HepG2 (cell line): ENCODE measurements at regions not wholly inside any gene's neighbourhood (a gene's known extent, or its start where the extent isn't known, plus 50 kb on each side); places are given as distances from the start of the nearest gene placed in this dataset.

Experiments
- ATAC-seq: fragments of 200-7000 bp; cut with Tn5 transposase; 3 replicates; pipeline ENCODE4 v1.9.1; 2020; ENCODE audit warnings: mild to moderate bottlenecking, moderate library complexity
- BruUV-seq: library from RNA; stranded (reverse); fragments of 400-500 nt; replicated peaks from 2 replicates; lab custom pipeline; 2021; lab: Mats Ljungman, UMichigan
- CTCF ChIA-PET: fragments of 300-600 bp; formaldehyde crosslinking; extraction: SDS; loops from one replicate; lab custom pipeline; 2021; ENCODE audit warnings: low total read pairs, inconsistent platforms, low intra/inter-chr PET ratio; lab: Yijun Ruan, JAX
- POLR2A ChIA-PET: fragments of 350-600 bp; sonication (Branson Sonifier 250); formaldehyde crosslinking; loops from one replicate; lab custom pipeline; 2020; ENCODE audit warnings: antibody characterized with exemption, inconsistent platforms; lab: Yijun Ruan, JAX
- DNase-seq: peaks from one replicate; pipeline ENCODE4 v3.0.0-alpha.2; 2015; ENCODE audit warnings: low spot score
- FAIRE-seq: peaks from 3 replicates; lab custom pipeline; 2011; peaks lifted over from hg19 to GRCh38; lab: Jason Lieb, UNC
- H2AFZ ChIP-seq: one replicate; pipeline ENCODE4 v1.6.1; 2011; ENCODE audit warnings: low read length, inconsistent platforms
- H3K27ac ChIP-seq: fragments of 300-600 bp; 3 replicates; pipeline ENCODE4 v1.8.0; 2011; ENCODE audit warnings: mixed run types, mild to moderate bottlenecking, mixed read lengths, low read length, inconsistent platforms; ENCODE audit not compliant: insufficient read depth; ENCODE audit errors: extremely low read length
- H3K27me3 ChIP-seq, 2 experiments: fragments of 200-600 bp in 1 of 2; 2 replicates in 1 of 2; 3 replicates in 1 of 2; pipeline versions ENCODE4 v1.6.0 to v1.8.0; 2011; ENCODE audit warnings: low read length in 2 of 2, mild to moderate bottlenecking in 2 of 2, moderate library complexity in 2 of 2, inconsistent platforms in 1 of 2; ENCODE audit not compliant: insufficient read depth in 2 of 2, control insufficient read depth in 1 of 2
- H3K36me3 ChIP-seq, 2 experiments: fragments of 200-600 bp in 1 of 2; replicated peaks in 1 of 2; 2 replicates in 1 of 2; 3 replicates in 1 of 2; pipeline versions ENCODE4 v1.5.1 to v1.8.0; 2011; ENCODE audit warnings: low read length in 2 of 2, inconsistent platforms in 1 of 2; ENCODE audit not compliant: insufficient read depth in 2 of 2, control insufficient read depth in 1 of 2
- H3K4me1 ChIP-seq: 2 replicates; pipeline ENCODE4 v1.5.1; 2012; ENCODE audit warnings: low read length, inconsistent platforms; ENCODE audit not compliant: insufficient read depth
- H3K4me2 ChIP-seq: 2 replicates; pipeline ENCODE4 v1.6.0; 2011; ENCODE audit warnings: low read depth, low read length, inconsistent platforms
- H3K4me3 ChIP-seq, 3 experiments: fragments of 200-600 bp in 1 of 3; sonication (generic), shearing (Covaris generic) in 1 of 3; replicated peaks in 1 of 3; 2 replicates each; pipeline ENCODE4 v1.5.1; 2011 to 2016; ENCODE audit warnings: low read length in 3 of 3, inconsistent platforms in 2 of 3, low read depth in 2 of 3, mild to moderate bottlenecking in 2 of 3, control low read depth in 1 of 3, mixed read lengths in 1 of 3; ENCODE audit not compliant: insufficient read depth in 1 of 3
- H3K79me2 ChIP-seq: one replicate; pipeline ENCODE4 v1.6.1; 2011; ENCODE audit warnings: low read length, inconsistent platforms; ENCODE audit not compliant: insufficient read depth
- H3K9ac ChIP-seq: 2 replicates; pipeline ENCODE4 v1.6.0; 2011; ENCODE audit warnings: mild to moderate bottlenecking, low read depth, low read length, inconsistent platforms; ENCODE audit not compliant: insufficient read depth
- H3K9me3 ChIP-seq: 2 replicates; pipeline ENCODE4 v1.5.1; 2012; ENCODE audit warnings: mild to moderate bottlenecking, low read length
- H4K20me1 ChIP-seq: 2 replicates; pipeline ENCODE4 v1.6.0; 2011; ENCODE audit warnings: inconsistent platforms, mild to moderate bottlenecking, low read length, moderate library complexity; ENCODE audit not compliant: insufficient read depth
- STAT5B ChIP-seq: sonication (generic); formaldehyde crosslinking; IDR thresholded peaks from 2 replicates; pipeline ENCODE4 v1.4.0; 2020; ENCODE audit warnings: missing genetic modification reagents
- XRCC5 ChIP-seq: fragments of 200-400 bp; formaldehyde crosslinking; optimal IDR thresholded peaks from 2 replicates; pipeline ENCODE3; 2017; ENCODE audit warnings: mild to moderate bottlenecking, low read length
- ZNF263 ChIP-seq: sonication (generic); formaldehyde crosslinking; IDR thresholded peaks from 2 replicates; pipeline ENCODE4 v1.4.0; 2020; ENCODE audit warnings: missing genetic modification reagents
- ZNF432 ChIP-seq: sonication (generic); formaldehyde crosslinking; IDR thresholded peaks from 2 replicates; pipeline ENCODE4 v1.5.0; 2020; ENCODE audit warnings: missing genetic modification reagents, mild to moderate bottlenecking, borderline replicate concordance
- ZNF572 ChIP-seq: sonication (generic); formaldehyde crosslinking; IDR thresholded peaks from 2 replicates; pipeline ENCODE4 v1.5.1; 2020; ENCODE audit warnings: mild to moderate bottlenecking, missing genetic modification reagents
- ZSCAN9 ChIP-seq: IDR thresholded peaks from 2 replicates; pipeline ENCODE4 v1.6.1; 2016; ENCODE audit warnings: borderline replicate concordance
- WGBS: methylation state at CpG from one replicate; pipeline ENCODE4 v1.1.6; 2017; ENCODE audit warnings: low lambda C conversion rate; 5-methylcytosine and 5-hydroxymethylcytosine counted together
- in situ Hi-C: cut with HindIII; loops from 2 replicates; pipeline ENCODE4 v1.10.0; 2017; ENCODE audit warnings: low pct_unique_long_range_greater_than_20kb; ENCODE audit not compliant: extremely low pct_ligation_motif_present
- intact Hi-C: fragments of 100-400 bp; cut with micrococcal nuclease; formaldehyde crosslinking; loops from one replicate; pipeline ENCODE4 v1.10.0; 2022; ENCODE audit not compliant: unreplicated experiment
- TF ChIP-seq, protein P1 (sequence below): fragments of 450-650 bp; IDR thresholded peaks from 2 replicates; pipeline ENCODE4 v1.6.1; 2016
- TF ChIP-seq, protein P2 (sequence below): sonication (generic); formaldehyde crosslinking; IDR thresholded peaks from 2 replicates; pipeline ENCODE4 v1.5.0; 2020; ENCODE audit warnings: missing genetic modification reagents
- TF ChIP-seq, protein P3 (sequence below): sonication (generic); formaldehyde crosslinking; IDR thresholded peaks from 2 replicates; pipeline ENCODE4 v1.4.0; 2020; ENCODE audit warnings: missing genetic modification reagents, borderline replicate concordance

DNA sequence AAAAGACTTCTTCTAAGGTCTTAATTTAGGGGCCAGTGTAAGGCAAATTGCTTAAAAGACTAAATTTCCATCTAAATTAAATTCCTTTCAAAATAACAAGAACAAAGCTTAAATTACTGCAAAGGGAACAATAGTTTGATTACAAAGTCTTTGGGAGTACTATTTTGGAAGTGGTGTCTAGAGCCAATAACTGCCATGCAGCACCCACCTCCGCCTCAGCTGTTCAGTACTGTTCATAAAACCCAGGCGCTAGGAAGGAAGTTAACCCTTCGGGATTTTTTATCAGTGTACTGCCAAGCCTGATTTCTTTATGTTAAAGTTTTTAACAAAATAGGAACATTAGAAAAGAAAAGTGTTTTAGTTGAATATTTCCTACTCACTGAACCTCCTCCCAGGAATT lies 210.1 kb downstream of the LIG4 start:
- in situ Hi-C loops = no loop called here
- Histone ChIP-seq H2AFZ (no peak overlapping the region), H3K27ac (no peak overlapping the region), H3K4me1 (no peaks in the 10 kb centered on the region), H4K20me1 (no peaks in the 10 kb centered on the region), H3K9ac (no peak overlapping the region), H3K4me2 (no peak overlapping the region), H3K9me3 (peaks cover 56% of the 10 kb centered on the region), H3K79me2 (no peaks in the 10 kb centered on the region), H3K4me3 (no peak overlapping the region), H3K27me3 (no peaks in the 10 kb centered on the region), H3K36me3 (no peaks in the 10 kb centered on the region)
- 23% methylated on average over 3 of the region's 3 CpGs for WGBS
- TF ChIP-seq ZNF432 (CRISPR knock-in tag) = no peak
- TF ChIP-seq, protein P1, sequence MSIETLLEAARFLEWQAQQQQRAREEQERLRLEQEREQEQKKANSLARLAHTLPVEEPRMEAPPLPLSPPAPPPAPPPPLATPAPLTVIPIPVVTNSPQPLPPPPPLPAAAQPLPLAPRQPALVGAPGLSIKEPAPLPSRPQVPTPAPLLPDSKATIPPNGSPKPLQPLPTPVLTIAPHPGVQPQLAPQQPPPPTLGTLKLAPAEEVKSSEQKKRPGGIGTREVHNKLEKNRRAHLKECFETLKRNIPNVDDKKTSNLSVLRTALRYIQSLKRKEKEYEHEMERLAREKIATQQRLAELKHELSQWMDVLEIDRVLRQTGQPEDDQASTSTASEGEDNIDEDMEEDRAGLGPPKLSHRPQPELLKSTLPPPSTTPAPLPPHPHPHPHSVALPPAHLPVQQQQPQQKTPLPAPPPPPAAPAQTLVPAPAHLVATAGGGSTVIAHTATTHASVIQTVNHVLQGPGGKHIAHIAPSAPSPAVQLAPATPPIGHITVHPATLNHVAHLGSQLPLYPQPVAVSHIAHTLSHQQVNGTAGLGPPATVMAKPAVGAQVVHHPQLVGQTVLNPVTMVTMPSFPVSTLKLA = no peak
- TF ChIP-seq, protein P2, sequence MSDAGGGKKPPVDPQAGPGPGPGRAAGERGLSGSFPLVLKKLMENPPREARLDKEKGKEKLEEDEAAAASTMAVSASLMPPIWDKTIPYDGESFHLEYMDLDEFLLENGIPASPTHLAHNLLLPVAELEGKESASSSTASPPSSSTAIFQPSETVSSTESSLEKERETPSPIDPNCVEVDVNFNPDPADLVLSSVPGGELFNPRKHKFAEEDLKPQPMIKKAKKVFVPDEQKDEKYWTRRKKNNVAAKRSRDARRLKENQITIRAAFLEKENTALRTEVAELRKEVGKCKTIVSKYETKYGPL = no peak
- TF ChIP-seq, protein P3, sequence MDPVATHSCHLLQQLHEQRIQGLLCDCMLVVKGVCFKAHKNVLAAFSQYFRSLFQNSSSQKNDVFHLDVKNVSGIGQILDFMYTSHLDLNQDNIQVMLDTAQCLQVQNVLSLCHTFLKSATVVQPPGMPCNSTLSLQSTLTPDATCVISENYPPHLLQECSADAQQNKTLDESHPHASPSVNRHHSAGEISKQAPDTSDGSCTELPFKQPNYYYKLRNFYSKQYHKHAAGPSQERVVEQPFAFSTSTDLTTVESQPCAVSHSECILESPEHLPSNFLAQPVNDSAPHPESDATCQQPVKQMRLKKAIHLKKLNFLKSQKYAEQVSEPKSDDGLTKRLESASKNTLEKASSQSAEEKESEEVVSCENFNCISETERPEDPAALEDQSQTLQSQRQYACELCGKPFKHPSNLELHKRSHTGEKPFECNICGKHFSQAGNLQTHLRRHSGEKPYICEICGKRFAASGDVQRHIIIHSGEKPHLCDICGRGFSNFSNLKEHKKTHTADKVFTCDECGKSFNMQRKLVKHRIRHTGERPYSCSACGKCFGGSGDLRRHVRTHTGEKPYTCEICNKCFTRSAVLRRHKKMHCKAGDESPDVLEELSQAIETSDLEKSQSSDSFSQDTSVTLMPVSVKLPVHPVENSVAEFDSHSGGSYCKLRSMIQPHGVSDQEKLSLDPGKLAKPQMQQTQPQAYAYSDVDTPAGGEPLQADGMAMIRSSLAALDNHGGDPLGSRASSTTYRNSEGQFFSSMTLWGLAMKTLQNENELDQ = no peak
- TF ChIP-seq ZNF263 = no peak
- TF ChIP-seq STAT5B (CRISPR knock-in tag) = no peak
- TF ChIP-seq ZSCAN9 (CRISPR knock-in tag) = no peak
- no peak for TF ChIP-seq ZNF572 (CRISPR knock-in tag)
- TF ChIP-seq XRCC5 = no peak
- intact Hi-C loops = no loop called here
- BruUV-seq = no TSS peak
- FAIRE-seq (no peak), ATAC-seq (no peak), DNase-seq (no peak)
- CTCF ChIA-PET = no interaction called here
- POLR2A ChIA-PET = no interaction called here
